Effector CD4-positive, alpha-beta T cell (primary cell): ENCODE measurements at regions not wholly inside any gene's neighbourhood (a gene's known extent, or its start where the extent isn't known, plus 50 kb on each side); places are given as distances from the start of the nearest gene placed in this dataset.

ENCODE experiments used
- DNase-seq: peaks from one replicate; pipeline ENCODE4 v3.0.0-alpha.2; 2020

- no peak for DNase-seq
Observed at GRCh38 chr11:104830508-104830907, 67.8 kb downstream of the CASP12 start.

- DNase-seq, result no peak
Observed at GRCh38 chr11:104830080-104830479, 68.2 kb downstream of the CASP12 start.

GRCh38 chr11:104826772-104827171 lies 71.5 kb downstream of the CASP12 start:
- DNase-seq, result no peak

- no peak for DNase-seq
Observed at GRCh38 chr11:104823657-104824056, 74.6 kb downstream of the CASP12 start.

- DNase-seq, result no peak
Observed at GRCh38 chr11:104820431-104820830, 77.8 kb downstream of the CASP12 start.

GRCh38 chr11:104819603-104820002 lies 78.7 kb downstream of the CASP12 start:
- no peak for DNase-seq

- DNase-seq, result no peak
Observed at GRCh38 chr11:104819107-104819506, 79.2 kb downstream of the CASP12 start.

GRCh38 chr11:104817973-104818372 lies 80.3 kb downstream of the CASP12 start:
- no peak for DNase-seq

GRCh38 chr11:104813532-104813931 lies 84.7 kb downstream of the CASP12 start:
- DNase-seq, result no peak

GRCh38 chr11:104812103-104812788 lies 86.0 kb downstream of the CASP12 start:
- DNase-seq, result no peak

- DNase-seq, result no peak
Observed at GRCh38 chr11:104803776-104804175, 94.5 kb downstream of the CASP12 start.

- DNase-seq, result no peak
Observed at GRCh38 chr11:104799251-104799650, 99.0 kb downstream of the CASP12 start.

GRCh38 chr11:104798789-104799188 lies 99.5 kb downstream of the CASP12 start:
- no peak for DNase-seq

GRCh38 chr11:104796301-104796700 lies 102.0 kb downstream of the CASP12 start:
- DNase-seq, result no peak

GRCh38 chr11:104795501-104796213 lies 102.6 kb downstream of the CASP12 start:
- DNase-seq, result no peak

- DNase-seq, result no peak
Observed at GRCh38 chr11:104792861-104793260, 105.4 kb downstream of the CASP12 start.

- DNase-seq, result no peak
Observed at GRCh38 chr11:104791896-104792295, 106.4 kb downstream of the CASP12 start.

GRCh38 chr11:104784684-104785460 lies 113.4 kb downstream of the CASP12 start:
- DNase-seq, result no peak

GRCh38 chr11:104783241-104783640 lies 115.0 kb downstream of the CASP12 start:
- DNase-seq, result no peak

GRCh38 chr11:104782377-104782754 lies 115.9 kb downstream of the CASP12 start:
- no peak for DNase-seq

- no peak for DNase-seq
Observed at GRCh38 chr11:104781719-104782376, 116.4 kb downstream of the CASP12 start.

- no peak for DNase-seq
Observed at GRCh38 chr11:104781037-104781436, 117.2 kb downstream of the CASP12 start.

GRCh38 chr11:104776501-104777170 lies 121.6 kb downstream of the CASP12 start:
- no peak for DNase-seq
